H1 (cell line): ENCODE measurements at regions not wholly inside any gene's neighbourhood (a gene's known extent, or its start where the extent isn't known, plus 50 kb on each side); places are given as distances from the start of the nearest gene placed in this dataset.

Experiments used
- CTCF ChIA-PET: fragments of 300-600 bp; sonication (Branson Sonifier 250); formaldehyde crosslinking; loops from one replicate; lab custom pipeline; 2021; ENCODE audit not compliant: partially characterized antibody; lab: Charles Lee
- POLR2A ChIA-PET: fragments of 300-600 bp; sonication (Branson Sonifier 250); formaldehyde crosslinking; loops from one replicate; lab custom pipeline; 2021; ENCODE audit warnings: inconsistent platforms; ENCODE audit not compliant: partially characterized antibody; lab: Charles Lee
- DNase-seq, 2 experiments: peaks; one replicate each; pipeline versions ENCODE4 v3.0.0 to v3.0.0-alpha.2; 2010 to 2022; ENCODE audit warnings: low spot score in 2 of 2, low read depth in 1 of 2, mixed read lengths in 1 of 2
- FAIRE-seq: peaks from 2 replicates; lab custom pipeline; 2011; peaks lifted over from hg19 to GRCh38; lab: Jason Lieb, UNC
- H2AFZ ChIP-seq: 2 replicates; pipeline ENCODE4 v1.8.1; 2012; ENCODE audit warnings: low read length, inconsistent platforms
- H2AK5ac ChIP-seq: 2 replicates; pipeline ENCODE4 v1.6.1; 2013; ENCODE audit warnings: low read depth, low read length
- H2BK120ac ChIP-seq: replicated peaks from 2 replicates; pipeline ENCODE3; 2013; ENCODE audit warnings: low read depth, low read length, inconsistent platforms
- H2BK12ac ChIP-seq: 2 replicates; pipeline ENCODE4 v1.6.1; 2013; ENCODE audit warnings: low read depth, low read length
- H2BK15ac ChIP-seq: 2 replicates; pipeline ENCODE4 v1.6.1; 2013; ENCODE audit warnings: low read length
- H2BK20ac ChIP-seq: 2 replicates; pipeline ENCODE4 v1.6.1; 2013; ENCODE audit warnings: low read length
- H2BK5ac ChIP-seq: 2 replicates; pipeline ENCODE4 v1.6.1; 2013; ENCODE audit warnings: low read depth, low read length
- H3K14ac ChIP-seq: 2 replicates; pipeline ENCODE4 v1.6.1; 2013; ENCODE audit warnings: inconsistent platforms; ENCODE audit not compliant: insufficient read length
- H3K18ac ChIP-seq: 2 replicates; pipeline ENCODE4 v1.6.1; 2013; ENCODE audit warnings: low read length; ENCODE audit errors: extremely low read depth
- H3K23ac ChIP-seq: 2 replicates; pipeline ENCODE4 v1.6.1; 2013; ENCODE audit warnings: inconsistent platforms; ENCODE audit not compliant: insufficient read length
- H3K23me2 ChIP-seq: 2 replicates; pipeline ENCODE4 v1.6.1; 2013; ENCODE audit warnings: low read depth, low read length
- H3K27ac ChIP-seq: 2 replicates; pipeline ENCODE4 v1.6.1; 2011; ENCODE audit warnings: low read depth, low read length, inconsistent platforms
- H3K27me3 ChIP-seq, 4 experiments: replicated peaks in 1 of 4; 1 replicate in 1 of 4; 2 replicates in 3 of 4; pipeline versions ENCODE4 v1.6.1 to v1.8.1; 2011 to 2013; ENCODE audit warnings: low read length in 3 of 4, mild to moderate bottlenecking in 3 of 4, inconsistent platforms in 2 of 4, mixed read lengths in 2 of 4, moderate library complexity in 1 of 4; ENCODE audit not compliant: control insufficient read depth in 3 of 4, insufficient read depth in 3 of 4; ENCODE audit errors: extremely low read depth in 1 of 4
- H3K36me3 ChIP-seq, 4 experiments: 2 replicates each; pipeline versions ENCODE4 v1.6.1 to v1.8.1; 2011 to 2013; ENCODE audit warnings: mild to moderate bottlenecking in 4 of 4, low read length in 3 of 4, moderate library complexity in 2 of 4, control low read depth in 1 of 4, inconsistent platforms in 1 of 4; ENCODE audit not compliant: insufficient read depth in 4 of 4, control insufficient read depth in 2 of 4
- H3K4ac ChIP-seq: replicated peaks from 2 replicates; pipeline ENCODE3; 2013; ENCODE audit warnings: low read length, low read depth, mixed read lengths, inconsistent platforms; ENCODE audit not compliant: insufficient read length
- H3K4me1 ChIP-seq, 4 experiments: replicated peaks in 1 of 4; 1 replicate in 1 of 4; 2 replicates in 3 of 4; pipeline versions ENCODE4 v1.6.1 to v1.8.1; 2011 to 2013; ENCODE audit warnings: low read length in 3 of 4, inconsistent platforms in 2 of 4, mixed read lengths in 1 of 4; ENCODE audit not compliant: insufficient read depth in 4 of 4, control insufficient read depth in 3 of 4
- H3K4me2 ChIP-seq, 2 experiments: 2 replicates each; pipeline versions ENCODE4 v1.6.1 to v1.8.1; 2011 to 2013; ENCODE audit warnings: low read depth in 2 of 2, low read length in 2 of 2, control low read depth in 1 of 2, inconsistent platforms in 1 of 2, mild to moderate bottlenecking in 1 of 2; ENCODE audit not compliant: insufficient read depth in 1 of 2
- H3K4me3 ChIP-seq, 4 experiments: fragments of 200-600, 300-600 bp in 1 of 4; sonication (generic), shearing (Covaris generic), sonication (Bioruptor Twin) in 1 of 4; 2 replicates each; pipeline versions ENCODE4 v1.5.1 to v1.8.1; 2011 to 2016; ENCODE audit warnings: low read length in 4 of 4, low read depth in 3 of 4, control low read depth in 2 of 4, inconsistent platforms in 2 of 4, mild to moderate bottlenecking in 2 of 4, mixed read lengths in 1 of 4, moderate library complexity in 1 of 4; ENCODE audit not compliant: insufficient read depth in 2 of 4; ENCODE audit errors: extremely low read depth in 1 of 4
- H3K56ac ChIP-seq: replicated peaks from 2 replicates; pipeline ENCODE3; 2013; ENCODE audit warnings: low read depth, mild to moderate bottlenecking, mixed read lengths, low read length, inconsistent platforms; ENCODE audit not compliant: insufficient read length
- H3K79me1 ChIP-seq: 2 replicates; pipeline ENCODE4 v1.6.1; 2013; ENCODE audit warnings: low read depth, low read length, control low read depth
- H3K79me2 ChIP-seq, 2 experiments: 2 replicates each; pipeline versions ENCODE4 v1.6.1 to v1.8.1; 2012 to 2013; ENCODE audit warnings: low read length in 2 of 2, mild to moderate bottlenecking in 2 of 2, inconsistent platforms in 1 of 2; ENCODE audit not compliant: insufficient read depth in 2 of 2, control insufficient read depth in 1 of 2
- H3K9ac ChIP-seq, 4 experiments: replicated peaks in 1 of 4; 1 replicate in 1 of 4; 2 replicates in 3 of 4; pipeline versions ENCODE4 v1.6.1 to v1.8.1; 2011 to 2013; ENCODE audit warnings: low read depth in 3 of 4, low read length in 3 of 4, control low read depth in 2 of 4, mild to moderate bottlenecking in 2 of 4, moderate library complexity in 2 of 4, inconsistent platforms in 1 of 4; ENCODE audit errors: extremely low read depth in 1 of 4
- H3K9me3 ChIP-seq, 2 experiments: 2 replicates each; pipeline versions ENCODE4 v1.6.1 to v1.8.1; 2012 to 2013; ENCODE audit warnings: mild to moderate bottlenecking in 2 of 2, moderate library complexity in 2 of 2, control low read depth in 1 of 2, inconsistent platforms in 1 of 2, low read depth in 1 of 2, low read length in 1 of 2, mixed read lengths in 1 of 2; ENCODE audit not compliant: insufficient read depth in 2 of 2
- H4K20me1 ChIP-seq, 2 experiments: replicated peaks in 1 of 2; 2 replicates each; pipeline versions ENCODE3 to v1.8.1; 2011 to 2013; ENCODE audit warnings: inconsistent platforms in 2 of 2, low read length in 2 of 2, mild to moderate bottlenecking in 1 of 2; ENCODE audit not compliant: insufficient read depth in 2 of 2, control insufficient read depth in 1 of 2
- H4K5ac ChIP-seq: 2 replicates; pipeline ENCODE4 v1.6.1; 2013; ENCODE audit warnings: low read length, low read depth, mixed read lengths, inconsistent platforms; ENCODE audit not compliant: insufficient read length
- H4K8ac ChIP-seq: 2 replicates; pipeline ENCODE4 v1.8.0; 2013; ENCODE audit warnings: mild to moderate bottlenecking, moderate library complexity, low read length, inconsistent platforms; ENCODE audit not compliant: insufficient read depth; ENCODE audit errors: extremely low read depth
- H4K91ac ChIP-seq: replicated peaks from 2 replicates; pipeline ENCODE3; 2013; ENCODE audit warnings: low read length, mixed read lengths, inconsistent platforms; ENCODE audit not compliant: insufficient read length
- BCL11A ChIP-seq, 2 experiments: IDR thresholded peaks; one replicate each; pipeline ENCODE4 v1.6.1; 2011; ENCODE audit warnings: low read depth in 2 of 2, low read length in 2 of 2, mild to moderate bottlenecking in 2 of 2
- BRCA1 ChIP-seq: IDR thresholded peaks from 2 replicates; pipeline ENCODE4 v1.6.1; 2012; ENCODE audit warnings: low read depth, low read length, improper control_type of control experiment
- E2F6 ChIP-seq: IDR thresholded peaks from 2 replicates; pipeline ENCODE4 v1.6.1; 2012; ENCODE audit warnings: inconsistent platforms
- EP300 ChIP-seq, 2 experiments: IDR thresholded peaks; 1 replicate in 1 of 2; 2 replicates in 1 of 2; pipeline ENCODE4 v1.6.1; 2011 to 2012; ENCODE audit warnings: low read depth in 2 of 2, low read length in 2 of 2, mild to moderate bottlenecking in 2 of 2, borderline replicate concordance in 1 of 2, inconsistent platforms in 1 of 2, moderate library complexity in 1 of 2
- EZH2 ChIP-seq: fragments of 200-600 bp; sonication (generic); IDR thresholded peaks from 2 replicates; pipeline ENCODE4 v1.7.1; 2012; ENCODE audit warnings: low read depth, mild to moderate bottlenecking, moderate library complexity, low read length, inconsistent platforms; ENCODE audit not compliant: severe bottlenecking
- HDAC2 ChIP-seq, 2 experiments: fragments of 300-600 bp in 1 of 2; sonication (generic) in 1 of 2; IDR thresholded peaks; 2 replicates each; pipeline ENCODE4 v1.6.1; 2011 to 2012; ENCODE audit warnings: low read depth in 2 of 2, low read length in 2 of 2, mild to moderate bottlenecking in 2 of 2, moderate library complexity in 2 of 2, borderline replicate concordance in 1 of 2, inconsistent platforms in 1 of 2
- KDM1A ChIP-seq: fragments of 200-600, 300-600 bp; sonication (generic); IDR thresholded peaks from 2 replicates; pipeline ENCODE4 v1.7.1; 2016; ENCODE audit warnings: mild to moderate bottlenecking, low read length, borderline replicate concordance
- PHF8 ChIP-seq: fragments of 200-600 bp; sonication (generic); conservative IDR thresholded peaks from 2 replicates; pipeline ENCODE4 v1.7.1; 2012; ENCODE audit warnings: low read depth, mild to moderate bottlenecking, inconsistent platforms, low read length, moderate library complexity
- POLR2A ChIP-seq, 2 experiments: IDR thresholded peaks; 1 replicate in 1 of 2; 2 replicates in 1 of 2; pipeline ENCODE4 v1.6.1; 2011; ENCODE audit warnings: low read depth in 2 of 2, low read length in 2 of 2, mild to moderate bottlenecking in 2 of 2; ENCODE audit errors: control extremely low read depth in 1 of 2
- RNF2 ChIP-seq: fragments of 200-900, 300-1000 bp; sonication (generic); IDR thresholded peaks from 2 replicates; pipeline ENCODE4 v1.7.1; 2016; ENCODE audit warnings: borderline replicate concordance, low read depth, mild to moderate bottlenecking, antibody characterized with exemption, low read length; ENCODE audit not compliant: poor library complexity, severe bottlenecking; ENCODE audit errors: missing control alignments
- SP4 ChIP-seq: IDR thresholded peaks from 2 replicates; pipeline ENCODE4 v1.6.1; 2012; ENCODE audit warnings: low read length, inconsistent platforms
- TCF12 ChIP-seq: IDR thresholded peaks from 2 replicates; pipeline ENCODE4 v1.6.1; 2011; ENCODE audit warnings: low read depth, mild to moderate bottlenecking, low read length
- WGBS, 2 experiments: shearing (Covaris generic) in 1 of 2; methylation state at CpG; one replicate each; pipeline versions ENCODE4 v1.1.6 to v1.1.7; 2013 to 2015; ENCODE audit warnings: low lambda C conversion rate in 2 of 2, mixed read lengths in 2 of 2, inconsistent platforms in 1 of 2, low coverage in 1 of 2, missing lambda C conversion rate in 1 of 2; ENCODE audit not compliant: insufficient replicate concordance in 2 of 2, insufficient coverage in 1 of 2, insufficient read length in 1 of 2; ENCODE audit errors: extremely low coverage in 1 of 2, missing lambda C conversion rate in 1 of 2; 5-methylcytosine and 5-hydroxymethylcytosine counted together
- TF ChIP-seq, protein P1 (sequence below): IDR thresholded peaks from 2 replicates; pipeline ENCODE4 v1.6.1; 2011; ENCODE audit warnings: low read depth, mild to moderate bottlenecking, low read length; ENCODE audit not compliant: insufficient read depth

DNA sequence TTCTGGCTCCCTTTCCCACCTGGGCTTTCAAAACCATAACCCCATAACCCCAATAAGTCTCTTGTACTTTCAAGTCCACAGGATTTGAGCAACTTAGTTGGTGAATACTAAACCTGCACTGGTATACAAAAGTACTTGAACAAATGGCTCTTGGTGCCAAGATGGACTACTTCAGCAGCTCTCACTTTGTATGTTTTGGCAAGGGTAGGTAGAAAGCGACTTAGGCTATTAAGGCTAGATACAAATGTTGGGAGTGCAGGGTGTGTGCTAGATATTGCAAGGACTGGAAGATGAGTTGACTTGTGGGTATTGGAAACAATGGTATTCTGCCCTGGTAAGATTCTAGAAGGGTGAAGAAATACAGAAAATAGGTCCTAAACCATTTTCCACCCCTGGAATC lies 182.6 kb upstream of the MOCS1 start:
- Histone ChIP-seq H4K20me1 (no peaks in the 10 kb centered on the region), H3K36me3 (no peaks in the 10 kb centered on the region), H2BK12ac (no peak overlapping the region), H4K8ac (no peak overlapping the region), H4K91ac (no peak overlapping the region), H2BK15ac (no peak overlapping the region), H3K14ac (no peak overlapping the region), H3K79me2 (no peaks in the 10 kb centered on the region), H2BK20ac (no peak overlapping the region), H3K9ac (no peak overlapping the region), H3K9me3 (no peaks in the 10 kb centered on the region), H3K4me2 (no peak overlapping the region), H3K23ac (no peak overlapping the region), H2AFZ (no peak overlapping the region), H2AK5ac (no peak overlapping the region), H3K4me3 (no peak overlapping the region), H2BK5ac (no peak overlapping the region), H3K18ac (no peak overlapping the region), H3K56ac (no peak overlapping the region), H3K4me1 (peaks cover 0 to 4% (median 0%) of the 10 kb centered on the region in 4 experiments; a peak in 1 of 7 replicates), H3K23me2 (no peaks in the 10 kb centered on the region), H4K5ac (no peak overlapping the region), H3K4ac (no peak overlapping the region), H2BK120ac (no peak overlapping the region), H3K27me3 (no peaks in the 10 kb centered on the region), H3K27ac (no peak overlapping the region), H3K79me1 (no peaks in the 10 kb centered on the region)
- WGBS, 2 experiments, result 0% methylated on average over 1 of the region's 1 CpG; no CpG with 5 or more reads in 1 of the 2 experiments
- POLR2A ChIA-PET, result no interaction called here
- FAIRE-seq (no peak), DNase-seq (no peak)
- CTCF ChIA-PET, result interaction anchor here (1.0 kb wide), 1 partner anchor 128 kb away, joined by 3 read pairs; no protein-coding TSS in a partner anchor
- TF ChIP-seq HDAC2 (IDR thresholded peaks at IDR 0.05; ENCODE audit: borderline replicate concordance in 1 of 2, low read depth in 2 of 2, low read length in 2 of 2) (no peak), EP300 (IDR thresholded peaks at IDR 0.05; ENCODE audit: borderline replicate concordance in 1 of 2, low read depth in 2 of 2, low read length in 2 of 2) (no peak), TCF12 (no peak), PHF8 (no peak), POLR2A (IDR thresholded peaks at IDR 0.05; ENCODE audit: control extremely low read depth in 1 of 2, low read depth in 2 of 2, low read length in 2 of 2) (no peak), E2F6 (no peak), RNF2 (no peak), SP4 (no peak), BRCA1 (no peak), EZH2 (no peak), BCL11A (IDR thresholded peaks at IDR 0.05; ENCODE audit: low read depth in 2 of 2, low read length in 2 of 2) (no peak), KDM1A (no peak)
- TF ChIP-seq, protein P1, sequence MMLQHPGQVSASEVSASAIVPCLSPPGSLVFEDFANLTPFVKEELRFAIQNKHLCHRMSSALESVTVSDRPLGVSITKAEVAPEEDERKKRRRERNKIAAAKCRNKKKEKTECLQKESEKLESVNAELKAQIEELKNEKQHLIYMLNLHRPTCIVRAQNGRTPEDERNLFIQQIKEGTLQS, result no peak
